NCI-H1930 (cell line): ENCODE measurements at regions not wholly inside any gene's neighbourhood (a gene's known extent, or its start where the extent isn't known, plus 50 kb on each side); places are given as distances from the start of the nearest gene placed in this dataset.
"Not testable (repeated sequence)": the region's sequence is repeated elsewhere in the genome, so short reads cannot be mapped to it uniquely, and the experiment has no call there.

Experiments used
- DNase-seq, 2 experiments: peaks; one replicate each; lab custom pipeline; 2025; lab: John Stamatoyannopoulos, UW

- not testable (repeated sequence) for DNase-seq
Observed at GRCh38 chr20:5453316-5453715, 136.6 kb upstream of the PROKR2 start.

GRCh38 chr20:5452691-5453090 lies 135.9 kb upstream of the PROKR2 start:
- not testable (repeated sequence) for DNase-seq

- DNase-seq: not testable (repeated sequence)
Observed at GRCh38 chr20:5452286-5452685, 135.5 kb upstream of the PROKR2 start.

GRCh38 chr20:5451643-5452210 lies 135.0 kb upstream of the PROKR2 start:
- DNase-seq: no peak

- peak; percentile 12 to 40 for DNase-seq
Observed at GRCh38 chr20:5448449-5449118, 131.8 kb upstream of the PROKR2 start.

- no peak for DNase-seq
Observed at GRCh38 chr20:5447188-5447587, 130.4 kb upstream of the PROKR2 start.

GRCh38 chr20:5445611-5446010 lies 128.9 kb upstream of the PROKR2 start:
- no peak for DNase-seq

GRCh38 chr20:5442101-5442500 lies 125.3 kb upstream of the PROKR2 start:
- DNase-seq: no peak

- DNase-seq: no peak
Observed at GRCh38 chr20:5434116-5434515, 117.4 kb upstream of the PROKR2 start.

- no peak for DNase-seq
Observed at GRCh38 chr20:5433352-5433751, 116.6 kb upstream of the PROKR2 start.

- peak in 1 of 2 experiments; percentile 25 for DNase-seq
Observed at GRCh38 chr20:5432030-5432429, 115.3 kb upstream of the PROKR2 start.

- DNase-seq: no peak
Observed at GRCh38 chr20:5430670-5431069, 113.9 kb upstream of the PROKR2 start.

GRCh38 chr20:5426026-5426425 lies 109.3 kb upstream of the PROKR2 start:
- DNase-seq: no peak

GRCh38 chr20:5416086-5416485 lies 99.3 kb upstream of the PROKR2 start:
- DNase-seq: no peak

- DNase-seq: no peak
Observed at GRCh38 chr20:5413394-5413793, 96.6 kb upstream of the PROKR2 start.

- no peak for DNase-seq
Observed at GRCh38 chr20:5410470-5410869, 93.7 kb upstream of the PROKR2 start.

GRCh38 chr20:5402903-5403531 lies 86.3 kb upstream of the PROKR2 start:
- DNase-seq: peak in 1 of 2 experiments; percentile 2

- DNase-seq: no peak
Observed at GRCh38 chr20:5401277-5401875, 84.6 kb upstream of the PROKR2 start.

GRCh38 chr20:5400164-5400762 lies 83.5 kb upstream of the PROKR2 start:
- DNase-seq: no peak

- no peak for DNase-seq
Observed at GRCh38 chr20:5397393-5397792, 80.6 kb upstream of the PROKR2 start.

GRCh38 chr20:5395932-5396727 lies 79.4 kb upstream of the PROKR2 start:
- no peak for DNase-seq
